ENCODE measurements at regions not wholly inside any gene's neighbourhood (a gene's known extent, or its start where the extent isn't known, plus 50 kb on each side); places are given as distances from the start of the nearest gene placed in this dataset.

GRCh38 chr2:185208261-185208660 is 530.3 kb upstream of the FSIP2 start:
- TF ChIP-seq POLR2A (IDR thresholded peaks at IDR 0.05; ENCODE audit: low read depth, low read length): no peak
- TF ChIP-seq TAF1 (IDR thresholded peaks at IDR 0.05; ENCODE audit: low read depth, low read length): no peak
- TF ChIP-seq POLR2AphosphoS5 (IDR thresholded peaks at IDR 0.05; ENCODE audit: low read depth, low read length): no peak
- TF ChIP-seq POU2F2 (IDR thresholded peaks at IDR 0.05; ENCODE audit: low read depth, low read length): no peak
- TF ChIP-seq SPI1 (IDR thresholded peaks at IDR 0.05; ENCODE audit: low read depth, low read length): no peak
- no peak for TF ChIP-seq PAX5 (IDR thresholded peaks at IDR 0.05; ENCODE audit: insufficient read depth, low read length, severe bottlenecking)

Measured in GM12891 (cell line).